GM10266 (cell line): ENCODE measurements at regions not wholly inside any gene's neighbourhood (a gene's known extent, or its start where the extent isn't known, plus 50 kb on each side); places are given as distances from the start of the nearest gene placed in this dataset.

Experiments used
- DNase-seq: peaks from one replicate; pipeline ENCODE4 v3.0.0; 2012; ENCODE audit errors: extremely low spot score
- CTCF ChIP-seq: IDR thresholded peaks from 2 replicates; pipeline ENCODE4 v1.5.1; 2012; ENCODE audit warnings: mild to moderate bottlenecking, low read depth; ENCODE audit not compliant: control insufficient read depth, insufficient read depth; ENCODE audit errors: missing control alignments

GRCh38 chr3:30141927-30142326, 464.5 kb upstream of the TGFBR2 start:
- no peak for TF ChIP-seq CTCF
- no peak for DNase-seq

GRCh38 chr3:30142946-30143345, 463.5 kb upstream of the TGFBR2 start:
- no peak for TF ChIP-seq CTCF
- no peak for DNase-seq

GRCh38 chr3:30145281-30145680, 461.1 kb upstream of the TGFBR2 start:
- no peak for DNase-seq
- TF ChIP-seq CTCF: no peak

- TF ChIP-seq CTCF: no peak
- no peak for DNase-seq
Observed at GRCh38 chr3:30146978-30147377, 459.4 kb upstream of the TGFBR2 start.

- no peak for DNase-seq
- no peak for TF ChIP-seq CTCF
Observed at GRCh38 chr3:30154853-30155252, 451.5 kb upstream of the TGFBR2 start.

GRCh38 chr3:30155755-30156154, 450.6 kb upstream of the TGFBR2 start:
- TF ChIP-seq CTCF: no peak
- DNase-seq: no peak

- no peak for DNase-seq
- TF ChIP-seq CTCF: no peak
Observed at GRCh38 chr3:30156586-30157498, 449.6 kb upstream of the TGFBR2 start.
